H9 (cell line): ENCODE measurements at regions not wholly inside any gene's neighbourhood (a gene's known extent, or its start where the extent isn't known, plus 50 kb on each side); places are given as distances from the start of the nearest gene placed in this dataset.

ENCODE experiments used
- DNase-seq: peaks from one replicate; pipeline ENCODE4 v3.0.0-alpha.2; 2017
- H2AFZ ChIP-seq: one replicate; pipeline ENCODE4 v1.6.1; 2013; ENCODE audit warnings: mild to moderate bottlenecking, low read length, control low read depth, moderate library complexity
- H2AK5ac ChIP-seq: 2 replicates; pipeline ENCODE4 v1.6.1; 2013; ENCODE audit warnings: low read length, control low read depth, mixed read lengths; ENCODE audit not compliant: insufficient read length
- H2BK120ac ChIP-seq: one replicate; pipeline ENCODE4 v1.6.1; 2013; ENCODE audit warnings: low read depth, mild to moderate bottlenecking, low read length, control low read depth, inconsistent platforms; ENCODE audit not compliant: poor library complexity, severe bottlenecking
- H2BK12ac ChIP-seq: 2 replicates; pipeline ENCODE4 v1.6.1; 2013; ENCODE audit warnings: low read length, control low read depth, mixed read lengths, low read depth; ENCODE audit not compliant: insufficient read length
- H2BK15ac ChIP-seq: 2 replicates; pipeline ENCODE4 v1.6.1; 2013; ENCODE audit warnings: low read depth, low read length, control low read depth
- H2BK20ac ChIP-seq: one replicate; pipeline ENCODE4 v1.6.1; 2013; ENCODE audit warnings: low read depth, mild to moderate bottlenecking, low read length, control low read depth, inconsistent platforms; ENCODE audit not compliant: poor library complexity, severe bottlenecking
- H2BK5ac ChIP-seq: 2 replicates; pipeline ENCODE4 v1.6.1; 2013; ENCODE audit warnings: low read length, control low read depth, mixed read lengths; ENCODE audit not compliant: insufficient read length
- H3K14ac ChIP-seq: 2 replicates; pipeline ENCODE4 v1.6.1; 2013; ENCODE audit warnings: low read length, control low read depth; ENCODE audit not compliant: insufficient read depth
- H3K18ac ChIP-seq: 2 replicates; pipeline ENCODE4 v1.6.1; 2013; ENCODE audit warnings: low read depth, mild to moderate bottlenecking, mixed read lengths, low read length, control low read depth; ENCODE audit not compliant: insufficient read length
- H3K23ac ChIP-seq: 2 replicates; pipeline ENCODE4 v1.6.1; 2013; ENCODE audit warnings: low read length, control low read depth, mixed read lengths, low read depth; ENCODE audit not compliant: insufficient read length
- H3K23me2 ChIP-seq: 2 replicates; pipeline ENCODE4 v1.6.1; 2013; ENCODE audit warnings: low read depth, mild to moderate bottlenecking, mixed read lengths, low read length, control low read depth; ENCODE audit not compliant: insufficient read length, poor library complexity, severe bottlenecking
- H3K27ac ChIP-seq: 2 replicates; pipeline ENCODE4 v1.5.1; 2013; ENCODE audit warnings: low read length, control low read depth, mixed read lengths, low read depth; ENCODE audit not compliant: insufficient read length
- H3K27me3 ChIP-seq: 2 replicates; pipeline ENCODE4 v1.6.1; 2013; ENCODE audit warnings: low read length, control low read depth, inconsistent platforms; ENCODE audit not compliant: insufficient read depth
- H3K4ac ChIP-seq: 2 replicates; pipeline ENCODE4 v1.6.1; 2013; ENCODE audit warnings: low read depth, mild to moderate bottlenecking, control low read depth, inconsistent platforms, low read length, moderate library complexity
- H3K4me1 ChIP-seq: 2 replicates; pipeline ENCODE4 v1.6.1; 2013; ENCODE audit warnings: low read length, control low read depth, inconsistent platforms; ENCODE audit not compliant: insufficient read depth
- H3K4me2 ChIP-seq: 2 replicates; pipeline ENCODE4 v1.6.1; 2013; ENCODE audit warnings: low read length, control low read depth, mixed read lengths; ENCODE audit not compliant: insufficient read length, insufficient read depth
- H3K56ac ChIP-seq: 2 replicates; pipeline ENCODE4 v1.6.1; 2013; ENCODE audit warnings: low read depth, mild to moderate bottlenecking, mixed read lengths, low read length, control low read depth; ENCODE audit not compliant: insufficient read length
- H3K79me1 ChIP-seq: 2 replicates; pipeline ENCODE4 v1.6.1; 2013; ENCODE audit warnings: low read depth, mild to moderate bottlenecking, moderate library complexity, low read length, control low read depth, inconsistent platforms; ENCODE audit not compliant: insufficient read depth, poor library complexity, severe bottlenecking
- H3K79me2 ChIP-seq: 2 replicates; pipeline ENCODE4 v1.6.1; 2013; ENCODE audit warnings: low read length, control low read depth, inconsistent platforms; ENCODE audit not compliant: insufficient read depth
- H3K9ac ChIP-seq: 2 replicates; pipeline ENCODE4 v1.6.1; 2013; ENCODE audit warnings: low read length, control low read depth, mixed read lengths; ENCODE audit not compliant: insufficient read length; ENCODE audit errors: extremely low read depth
- H3K9me3 ChIP-seq: one replicate; pipeline ENCODE4 v1.6.1; 2013; ENCODE audit warnings: low read depth, low read length, inconsistent platforms; ENCODE audit not compliant: control insufficient read depth
- H3T11ph ChIP-seq: one replicate; pipeline ENCODE4 v1.6.1; 2013; ENCODE audit warnings: mild to moderate bottlenecking, low read length, control low read depth, inconsistent platforms
- H4K20me1 ChIP-seq: one replicate; pipeline ENCODE4 v1.6.1; 2013; ENCODE audit not compliant: control insufficient read depth, insufficient read length, insufficient read depth
- H4K5ac ChIP-seq: 2 replicates; pipeline ENCODE4 v1.6.1; 2013; ENCODE audit warnings: low read depth, mild to moderate bottlenecking, mixed read lengths, low read length, control low read depth; ENCODE audit not compliant: insufficient read length
- H4K8ac ChIP-seq: replicated peaks from 2 replicates; pipeline ENCODE4 v1.6.1; 2013; ENCODE audit warnings: low read length, control low read depth, mixed read lengths, low read depth; ENCODE audit not compliant: insufficient read length
- H4K91ac ChIP-seq: 2 replicates; pipeline ENCODE4 v1.6.1; 2013; ENCODE audit warnings: low read depth, mild to moderate bottlenecking, moderate library complexity, mixed read lengths, low read length, control low read depth; ENCODE audit not compliant: insufficient read length
- H3K27ac Mint-ChIP-seq, 3 experiments: 2 replicates in 2 of 3; 3 replicates in 1 of 3; pipeline ENCODE4 v1.8.0; 2020 to 2021; ENCODE audit warnings: mixed read lengths in 3 of 3, mild to moderate bottlenecking in 1 of 3, moderate library complexity in 1 of 3
- H3K27me3 Mint-ChIP-seq: 2 replicates; pipeline ENCODE4 v1.8.0; 2021; ENCODE audit warnings: low read depth, mild to moderate bottlenecking, moderate library complexity, mixed read lengths
- H3K36me3 Mint-ChIP-seq, 3 experiments: 2 replicates in 2 of 3; 3 replicates in 1 of 3; pipeline ENCODE4 v1.8.0; 2020 to 2021; ENCODE audit warnings: low read depth in 3 of 3, mixed read lengths in 3 of 3; ENCODE audit not compliant: insufficient read depth in 1 of 3
- H3K4me1 Mint-ChIP-seq, 2 experiments: 2 replicates each; pipeline ENCODE4 v1.8.0; 2020; ENCODE audit warnings: mixed read lengths in 2 of 2
- H3K4me3 Mint-ChIP-seq, 2 experiments: 2 replicates in 1 of 2; 3 replicates in 1 of 2; pipeline ENCODE4 v1.8.0; 2020 to 2021; ENCODE audit warnings: mild to moderate bottlenecking in 2 of 2, mixed read lengths in 2 of 2, moderate library complexity in 1 of 2
- H3K9me3 Mint-ChIP-seq, 2 experiments: 2 replicates in 1 of 2; 3 replicates in 1 of 2; pipeline ENCODE4 v1.8.0; 2020; ENCODE audit warnings: mild to moderate bottlenecking in 2 of 2, mixed read lengths in 2 of 2, moderate library complexity in 1 of 2
- TF ChIP-seq, protein P1 (sequence below): fragments of 200-600 bp; sonication (generic); conservative IDR thresholded peaks from 3 replicates; pipeline ENCODE4 v1.8.0; 2021; ENCODE audit warnings: antibody characterized with exemption, mild to moderate bottlenecking

DNA sequence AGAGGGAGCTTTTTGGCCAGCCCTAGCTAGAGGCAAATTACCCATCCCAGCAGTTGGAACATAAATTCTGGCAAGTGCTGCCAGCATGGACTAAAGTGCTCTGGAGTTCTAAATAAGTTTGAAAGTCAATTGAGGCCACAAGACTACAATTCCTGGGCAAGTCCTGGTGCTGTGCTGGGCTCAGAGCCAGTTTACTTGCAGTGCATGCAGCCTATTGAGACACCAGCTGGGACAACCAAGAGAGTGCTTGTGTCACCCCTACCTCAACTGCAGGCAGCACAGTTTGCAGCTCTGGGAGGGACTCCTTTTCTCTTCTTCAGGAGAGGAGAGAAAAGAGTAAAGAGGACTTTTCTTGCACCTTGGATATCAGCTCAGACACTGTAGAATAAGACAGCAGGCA lies 277.2 kb upstream of the TMEFF2 start:
- no peaks in the 10 kb centered on the region for H4K20me1 ChIP-seq
- TF ChIP-seq, protein P1, sequence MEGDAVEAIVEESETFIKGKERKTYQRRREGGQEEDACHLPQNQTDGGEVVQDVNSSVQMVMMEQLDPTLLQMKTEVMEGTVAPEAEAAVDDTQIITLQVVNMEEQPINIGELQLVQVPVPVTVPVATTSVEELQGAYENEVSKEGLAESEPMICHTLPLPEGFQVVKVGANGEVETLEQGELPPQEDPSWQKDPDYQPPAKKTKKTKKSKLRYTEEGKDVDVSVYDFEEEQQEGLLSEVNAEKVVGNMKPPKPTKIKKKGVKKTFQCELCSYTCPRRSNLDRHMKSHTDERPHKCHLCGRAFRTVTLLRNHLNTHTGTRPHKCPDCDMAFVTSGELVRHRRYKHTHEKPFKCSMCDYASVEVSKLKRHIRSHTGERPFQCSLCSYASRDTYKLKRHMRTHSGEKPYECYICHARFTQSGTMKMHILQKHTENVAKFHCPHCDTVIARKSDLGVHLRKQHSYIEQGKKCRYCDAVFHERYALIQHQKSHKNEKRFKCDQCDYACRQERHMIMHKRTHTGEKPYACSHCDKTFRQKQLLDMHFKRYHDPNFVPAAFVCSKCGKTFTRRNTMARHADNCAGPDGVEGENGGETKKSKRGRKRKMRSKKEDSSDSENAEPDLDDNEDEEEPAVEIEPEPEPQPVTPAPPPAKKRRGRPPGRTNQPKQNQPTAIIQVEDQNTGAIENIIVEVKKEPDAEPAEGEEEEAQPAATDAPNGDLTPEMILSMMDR, result no peak
- Mint-ChIP-seq H3K36me3 (no peaks in the 10 kb centered on the region), H3K4me1 (no peaks in the 10 kb centered on the region), H3K27ac (no peak overlapping the region), H3K9me3 (no peaks in the 10 kb centered on the region), H3K27me3 (no peaks in the 10 kb centered on the region), H3K4me3 (no peak overlapping the region)
- H2BK120ac ChIP-seq, result no peak overlapping the region
- no peak overlapping the region for H2AK5ac ChIP-seq
- H3K4me2 ChIP-seq, result no peak overlapping the region
- no peak overlapping the region for H3K18ac ChIP-seq
- H3K9ac ChIP-seq, result no peak overlapping the region
- H3T11ph ChIP-seq, result no peak overlapping the region
- no peaks in the 10 kb centered on the region for H3K27me3 ChIP-seq
- H3K4ac ChIP-seq, result no peak overlapping the region
- no peak overlapping the region for H3K14ac ChIP-seq
- H3K23me2 ChIP-seq, result no peaks in the 10 kb centered on the region
- H4K91ac ChIP-seq, result no peak overlapping the region
- no peak overlapping the region for H2BK12ac ChIP-seq
- H3K23ac ChIP-seq, result no peak overlapping the region
- no peak overlapping the region for H3K56ac ChIP-seq
- H4K5ac ChIP-seq, result no peak overlapping the region
- no peak overlapping the region for H2AFZ ChIP-seq
- H3K79me1 ChIP-seq, result no peaks in the 10 kb centered on the region
- no peaks in the 10 kb centered on the region for H3K79me2 ChIP-seq
- DNase-seq, result no peak
- H3K27ac ChIP-seq, result no peak overlapping the region
- H2BK15ac ChIP-seq, result no peak overlapping the region
- H2BK20ac ChIP-seq, result no peak overlapping the region
- no peaks in the 10 kb centered on the region for H3K9me3 ChIP-seq
- H4K8ac ChIP-seq, result no peak overlapping the region
- no peaks in the 10 kb centered on the region for H3K4me1 ChIP-seq
- no peak overlapping the region for H2BK5ac ChIP-seq
